Coronary artery (tissue), 2 donors: ENCODE measurements at regions not wholly inside any gene's neighbourhood (a gene's known extent, or its start where the extent isn't known, plus 50 kb on each side); places are given as distances from the start of the nearest gene placed in this dataset.

Experiments used
- DNase-seq: peaks from one replicate; pipeline ENCODE4 v3.0.0-alpha.2; 2017; ENCODE audit warnings: low spot score
- H3K27ac ChIP-seq, 2 donors: fragments of 200-600 bp; sonication (generic); one replicate each; pipeline ENCODE4 v1.5.1; 2016 to 2019
- H3K4me3 ChIP-seq: fragments of 200-600 bp; sonication (generic); 2 replicates; pipeline ENCODE4 v1.5.1; 2016; ENCODE audit warnings: mild to moderate bottlenecking, moderate library complexity
- TF ChIP-seq, protein P1 (sequence below): fragments of 200-600 bp; sonication (generic); IDR thresholded peaks from one replicate; pipeline ENCODE4 v1.5.1; 2019; ENCODE audit warnings: antibody characterized with exemption

DNA sequence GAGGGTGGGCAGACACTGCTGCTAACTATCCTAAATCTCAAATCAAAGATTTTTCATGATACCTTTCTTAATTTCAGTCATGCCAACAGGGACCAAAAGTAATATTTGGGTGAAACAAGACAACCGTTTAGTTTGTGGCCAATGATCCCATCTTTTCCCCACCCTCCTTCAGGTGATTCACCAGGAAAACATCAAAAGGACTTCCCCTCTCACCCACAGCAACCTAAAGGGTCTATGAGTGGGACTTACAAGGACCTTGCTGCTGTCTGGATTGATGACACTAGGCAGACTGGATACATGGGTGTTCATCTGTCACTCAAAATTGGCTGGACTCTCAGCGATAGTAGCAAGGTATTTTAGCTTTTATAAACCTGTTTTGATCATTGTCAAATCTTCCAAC lies 62.0 kb upstream of the ZC3H12C start:
- Histone ChIP-seq H3K4me3 (no peak overlapping the region), H3K27ac (no peak overlapping the region)
- DNase-seq = no peak
- TF ChIP-seq, protein P1, sequence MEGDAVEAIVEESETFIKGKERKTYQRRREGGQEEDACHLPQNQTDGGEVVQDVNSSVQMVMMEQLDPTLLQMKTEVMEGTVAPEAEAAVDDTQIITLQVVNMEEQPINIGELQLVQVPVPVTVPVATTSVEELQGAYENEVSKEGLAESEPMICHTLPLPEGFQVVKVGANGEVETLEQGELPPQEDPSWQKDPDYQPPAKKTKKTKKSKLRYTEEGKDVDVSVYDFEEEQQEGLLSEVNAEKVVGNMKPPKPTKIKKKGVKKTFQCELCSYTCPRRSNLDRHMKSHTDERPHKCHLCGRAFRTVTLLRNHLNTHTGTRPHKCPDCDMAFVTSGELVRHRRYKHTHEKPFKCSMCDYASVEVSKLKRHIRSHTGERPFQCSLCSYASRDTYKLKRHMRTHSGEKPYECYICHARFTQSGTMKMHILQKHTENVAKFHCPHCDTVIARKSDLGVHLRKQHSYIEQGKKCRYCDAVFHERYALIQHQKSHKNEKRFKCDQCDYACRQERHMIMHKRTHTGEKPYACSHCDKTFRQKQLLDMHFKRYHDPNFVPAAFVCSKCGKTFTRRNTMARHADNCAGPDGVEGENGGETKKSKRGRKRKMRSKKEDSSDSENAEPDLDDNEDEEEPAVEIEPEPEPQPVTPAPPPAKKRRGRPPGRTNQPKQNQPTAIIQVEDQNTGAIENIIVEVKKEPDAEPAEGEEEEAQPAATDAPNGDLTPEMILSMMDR = no peak

DNA sequence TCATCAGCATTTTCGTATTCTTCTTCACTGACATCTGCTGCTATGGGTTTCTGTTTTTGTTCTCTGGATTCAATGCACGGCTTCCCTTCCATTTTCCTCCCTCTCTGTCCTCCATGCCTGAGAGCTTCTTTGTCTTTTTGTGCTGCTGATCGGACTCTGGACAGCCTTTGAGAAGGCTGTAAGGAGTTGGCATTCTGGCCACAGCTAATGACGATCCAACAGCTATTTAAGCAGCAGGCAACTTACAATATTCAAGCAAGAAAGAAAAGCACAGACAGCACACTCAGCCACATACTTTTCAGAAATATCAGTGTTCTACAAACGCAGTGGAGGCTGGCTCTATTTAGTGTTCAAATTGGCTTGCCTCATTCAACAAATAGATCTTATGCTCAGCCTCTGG lies 60.9 kb upstream of the ZC3H12C start:
- no peak for DNase-seq
- TF ChIP-seq, protein P1 = no peak
- Histone ChIP-seq H3K27ac (no peak overlapping the region), H3K4me3 (no peak overlapping the region)

DNA sequence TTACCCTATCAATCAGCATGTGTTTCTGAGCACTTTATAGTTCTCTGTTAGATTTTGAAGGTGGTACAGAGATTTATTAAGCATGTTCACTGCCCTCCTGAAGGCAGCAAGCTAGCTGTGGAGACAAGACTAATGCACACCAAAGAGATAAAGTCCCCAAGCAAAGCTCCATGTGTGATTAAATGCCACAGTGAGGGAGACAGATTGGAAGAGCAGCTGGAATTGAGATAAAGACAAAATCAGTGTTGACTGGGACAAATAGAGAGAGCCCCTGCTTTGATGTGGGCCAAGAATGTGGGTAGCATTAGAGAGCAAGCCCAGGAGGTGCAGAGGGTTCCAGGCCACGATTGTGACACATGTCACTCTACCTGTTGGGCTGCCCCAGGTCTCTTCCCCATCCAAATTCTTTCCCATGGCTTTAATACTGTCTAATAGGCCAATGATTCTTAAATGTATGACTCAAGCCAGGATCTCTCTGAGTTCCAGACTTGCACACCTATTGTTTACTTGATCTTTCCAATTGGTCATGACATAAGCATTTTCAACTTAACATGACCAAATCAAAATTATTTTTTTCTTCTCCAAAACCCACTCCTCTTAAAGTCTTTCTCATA lies 60.1 kb upstream of the ZC3H12C start:
- TF ChIP-seq, protein P1 = no peak
- no peak for DNase-seq
- no peak overlapping the region for H3K27ac ChIP-seq
- no peak overlapping the region for H3K4me3 ChIP-seq

DNA sequence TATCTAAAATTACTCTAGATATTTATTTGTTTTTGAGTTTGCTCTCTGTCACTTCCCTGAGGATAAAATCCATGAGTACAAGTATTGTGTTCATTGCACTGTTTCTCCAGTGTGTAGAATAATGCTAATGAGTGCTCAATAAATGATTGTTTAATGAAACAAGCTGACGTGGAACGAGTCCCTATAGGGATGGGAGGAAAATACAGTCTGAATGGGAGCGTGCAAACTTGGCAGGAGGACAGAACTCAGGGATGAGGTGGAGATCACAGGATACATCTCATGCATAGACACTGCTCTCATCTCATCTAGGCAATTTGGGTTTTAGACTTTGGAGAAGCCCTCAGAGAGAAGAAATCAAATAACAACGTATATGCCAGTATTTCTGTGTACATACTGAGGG lies 58.4 kb upstream of the ZC3H12C start:
- Histone ChIP-seq H3K27ac (no peak overlapping the region), H3K4me3 (no peak overlapping the region)
- no peak for DNase-seq
- TF ChIP-seq, protein P1 = no peak

GRCh38 chr11:110035357-110035756 lies 57.8 kb upstream of the ZC3H12C start:
- no peak for DNase-seq
- Histone ChIP-seq H3K27ac (no peak overlapping the region), H3K4me3 (no peak overlapping the region)
- TF ChIP-seq, protein P1 = no peak

GRCh38 chr11:110038201-110038600 lies 55.0 kb upstream of the ZC3H12C start:
- H3K27ac ChIP-seq = no peak overlapping the region
- DNase-seq = no peak
- no peak overlapping the region for H3K4me3 ChIP-seq
- TF ChIP-seq, protein P1 = no peak
